CD14-positive monocyte (primary cell): ENCODE measurements at regions not wholly inside any gene's neighbourhood (a gene's known extent, or its start where the extent isn't known, plus 50 kb on each side); places are given as distances from the start of the nearest gene placed in this dataset.

Source experiments
- DNase-seq, 3 donors: peaks; one replicate each; pipeline ENCODE4 v3.0.0-alpha.2; 2011 to 2022
- H2AFZ ChIP-seq: 2 replicates; pipeline ENCODE4 v1.6.0; 2012; ENCODE audit warnings: mild to moderate bottlenecking, low read depth, low read length, inconsistent platforms; ENCODE audit not compliant: insufficient read depth, poor library complexity, severe bottlenecking
- H3K27ac ChIP-seq, 2 donors: 1 replicate in 1 of 2; 2 replicates in 1 of 2; pipeline ENCODE4 v1.5.1; 2012 to 2013; ENCODE audit warnings: low read length in 2 of 2, control low read depth in 1 of 2, inconsistent platforms in 1 of 2, low read depth in 1 of 2, mild to moderate bottlenecking in 1 of 2
- H3K27me3 ChIP-seq, 2 donors: one replicate each; pipeline versions ENCODE4 v1.6.0 to v1.6.1; 2011 to 2013; ENCODE audit warnings: low read length in 2 of 2; ENCODE audit not compliant: control insufficient read depth in 2 of 2, insufficient read depth in 2 of 2
- H3K36me3 ChIP-seq, 2 donors: replicated peaks in 1 of 2; 1 replicate in 1 of 2; 2 replicates in 1 of 2; pipeline versions ENCODE4 v1.5.1 to v1.6.1; 2012 to 2013; ENCODE audit warnings: low read length in 2 of 2, control low read depth in 1 of 2, inconsistent platforms in 1 of 2, mild to moderate bottlenecking in 1 of 2; ENCODE audit not compliant: insufficient read depth in 2 of 2, control insufficient read depth in 1 of 2
- H3K4me1 ChIP-seq, 2 donors: 1 replicate in 1 of 2; 2 replicates in 1 of 2; pipeline versions ENCODE4 v1.5.1 to v1.6.1; 2012 to 2013; ENCODE audit warnings: low read length in 2 of 2, control low read depth in 1 of 2, inconsistent platforms in 1 of 2, mild to moderate bottlenecking in 1 of 2, moderate library complexity in 1 of 2; ENCODE audit not compliant: insufficient read depth in 2 of 2, control insufficient read depth in 1 of 2
- H3K4me2 ChIP-seq: replicated peaks from 2 replicates; pipeline ENCODE3; 2012; ENCODE audit warnings: low read length, moderate library complexity, mild to moderate bottlenecking; ENCODE audit not compliant: poor library complexity, severe bottlenecking; ENCODE audit errors: extremely low read depth
- H3K4me3 ChIP-seq, 3 experiments: fragments of 200-600 bp in 1 of 3; sonication (generic) in 1 of 3; replicated peaks in 1 of 3; 1 replicate in 2 of 3; 2 replicates in 1 of 3; pipeline ENCODE4 v1.5.1; 2011 to 2013; ENCODE audit warnings: low read length in 3 of 3, mild to moderate bottlenecking in 3 of 3, control low read depth in 2 of 3, low read depth in 2 of 3, inconsistent platforms in 1 of 3, moderate library complexity in 1 of 3
- H3K79me2 ChIP-seq: 2 replicates; pipeline ENCODE4 v1.6.0; 2012; ENCODE audit warnings: mild to moderate bottlenecking, control low read depth, inconsistent platforms, low read length, moderate library complexity; ENCODE audit not compliant: insufficient read depth
- H3K9ac ChIP-seq: 2 replicates; pipeline ENCODE4 v1.6.0; 2017; ENCODE audit warnings: low read length, mild to moderate bottlenecking; ENCODE audit not compliant: insufficient read depth, poor library complexity, severe bottlenecking
- H3K9me3 ChIP-seq, 2 donors: replicated peaks in 1 of 2; 1 replicate in 1 of 2; 2 replicates in 1 of 2; pipeline versions ENCODE4 v1.5.1 to v1.6.1; 2012 to 2013; ENCODE audit warnings: low read length in 2 of 2, control low read depth in 1 of 2; ENCODE audit not compliant: control insufficient read depth in 1 of 2, insufficient read depth in 1 of 2
- H4K20me1 ChIP-seq: 2 replicates; pipeline ENCODE4 v1.6.0; 2012; ENCODE audit warnings: mild to moderate bottlenecking, low read length, control low read depth, moderate library complexity; ENCODE audit not compliant: insufficient read depth
- H3K27ac Mint-ChIP-seq, 7 donors: one replicate each; pipeline ENCODE4 v1.8.0; 2020; ENCODE audit warnings: mild to moderate bottlenecking in 7 of 7, mixed read lengths in 7 of 7, moderate library complexity in 6 of 7, inconsistent platforms in 2 of 7
- H3K27me3 Mint-ChIP-seq, 3 donors: one replicate each; pipeline ENCODE4 v1.8.0; 2021 to 2022; ENCODE audit warnings: low read depth in 3 of 3, mild to moderate bottlenecking in 3 of 3, mixed read lengths in 3 of 3, moderate library complexity in 3 of 3, inconsistent platforms in 1 of 3
- H3K36me3 Mint-ChIP-seq, 2 donors: one replicate each; pipeline ENCODE4 v1.8.0; 2020; ENCODE audit warnings: mixed read lengths in 2 of 2, inconsistent platforms in 1 of 2, mild to moderate bottlenecking in 1 of 2
- H3K4me1 Mint-ChIP-seq: one replicate; pipeline ENCODE4 v1.8.0; 2020; ENCODE audit warnings: mild to moderate bottlenecking, mixed read lengths
- H3K4me3 Mint-ChIP-seq, 2 donors: one replicate each; pipeline ENCODE4 v1.8.0; 2020; ENCODE audit warnings: mild to moderate bottlenecking in 2 of 2, mixed read lengths in 2 of 2, moderate library complexity in 1 of 2
- H3K9me3 Mint-ChIP-seq, 7 donors: one replicate each; pipeline ENCODE4 v1.8.0; 2020 to 2022; ENCODE audit warnings: mixed read lengths in 7 of 7, mild to moderate bottlenecking in 6 of 7, moderate library complexity in 6 of 7, inconsistent platforms in 2 of 7
- CTCF ChIP-seq: fragments of 200-600 bp; IDR thresholded peaks from one replicate; pipeline ENCODE4 v1.8.0; 2022; ENCODE audit warnings: antibody characterized with exemption, mild to moderate bottlenecking
- WGBS: methylation state at CpG from one replicate; pipeline ENCODE4 v1.1.5; 2013; ENCODE audit warnings: missing lambda C conversion rate; ENCODE audit not compliant: insufficient coverage; 5-methylcytosine and 5-hydroxymethylcytosine counted together
- intact Hi-C, 2 donors: fragments of 100-400 bp; cut with micrococcal nuclease; formaldehyde crosslinking; loops; one replicate each; pipeline versions ENCODE4 v1.15.0 to v1.15.1; 2023

GRCh38 chr9:129283705-129284606, 105.9 kb upstream of the IER5L start:
- peak overlapping the region in 1 of 2 donors; percentile 88 for H3K27ac ChIP-seq
- H3K27me3 ChIP-seq, result no peaks in the 10 kb centered on the region
- peaks cover 25 to 29% of the 10 kb centered on the region in 2 donors for H3K4me1 ChIP-seq
- no peaks in the 10 kb centered on the region for H3K9me3 ChIP-seq
- peaks cover 26% of the 10 kb centered on the region for H3K79me2 ChIP-seq
- H2AFZ ChIP-seq, result peak overlapping the region; percentile 87
- no peak for DNase-seq
- Mint-ChIP-seq H3K36me3 (peaks cover 17 to 27% of the 10 kb centered on the region in 2 donors), H3K9me3 (no peaks in the 10 kb centered on the region), H3K27me3 (peaks cover 0 to under 1% (median 0%) of the 10 kb centered on the region in 3 donors), H3K4me3 (peak overlapping the region; percentile 90 to 98), H3K27ac (peak overlapping the region in 1 of 7 donors; percentile 36), H3K4me1 (peaks cover 22% of the 10 kb centered on the region)
- no peak for TF ChIP-seq CTCF
- peaks cover 16 to 24% of the 10 kb centered on the region in 2 donors for H3K36me3 ChIP-seq
- H3K4me2 ChIP-seq, result peak overlapping the region; percentile 98
- H3K4me3 ChIP-seq, result peak overlapping the region; percentile 80 to 94 (median 89)
- 95% methylated on average over 26 of the region's 28 CpGs for WGBS
- intact Hi-C loops, result no loop called here
- peak overlapping the region; percentile 72 for H3K9ac ChIP-seq
- peaks cover 23% of the 10 kb centered on the region for H4K20me1 ChIP-seq

- intact Hi-C loops, result no loop called here
- Histone ChIP-seq H2AFZ (peak overlapping the region; percentile 87), H4K20me1 (peaks cover 23% of the 10 kb centered on the region), H3K27me3 (no peaks in the 10 kb centered on the region), H3K9me3 (no peaks in the 10 kb centered on the region), H3K4me1 (peaks cover 25 to 29% of the 10 kb centered on the region in 2 donors), H3K4me3 (peak overlapping the region; percentile 80 to 94 (median 89)), H3K4me2 (peak overlapping the region; percentile 98), H3K36me3 (peaks cover 16 to 24% of the 10 kb centered on the region in 2 donors), H3K9ac (peak overlapping the region; percentile 72), H3K27ac (peak overlapping the region in 1 of 2 donors; percentile 88), H3K79me2 (peaks cover 26% of the 10 kb centered on the region)
- H3K27ac Mint-ChIP-seq, result peak overlapping the region in 4 of 7 donors; percentile 63 to 81 (median 73)
- 22% methylated on average over 4 of the region's 7 CpGs for WGBS
- peaks cover 25% of the 10 kb centered on the region for H3K4me1 Mint-ChIP-seq
- TF ChIP-seq CTCF, result no peak
- peaks cover 17 to 27% of the 10 kb centered on the region in 2 donors for H3K36me3 Mint-ChIP-seq
- peak overlapping the region; percentile 90 to 98 for H3K4me3 Mint-ChIP-seq
- H3K27me3 Mint-ChIP-seq, result no peaks in the 10 kb centered on the region
- H3K9me3 Mint-ChIP-seq, result no peaks in the 10 kb centered on the region
- peak in 2 of 3 donors; percentile 37 to 52 for DNase-seq
Observed at GRCh38 chr9:129283291-129283691, 105.2 kb upstream of the IER5L start.
